ENCODE measurements at regions not wholly inside any gene's neighbourhood (a gene's known extent, or its start where the extent isn't known, plus 50 kb on each side); places are given as distances from the start of the nearest gene placed in this dataset.

DNA sequence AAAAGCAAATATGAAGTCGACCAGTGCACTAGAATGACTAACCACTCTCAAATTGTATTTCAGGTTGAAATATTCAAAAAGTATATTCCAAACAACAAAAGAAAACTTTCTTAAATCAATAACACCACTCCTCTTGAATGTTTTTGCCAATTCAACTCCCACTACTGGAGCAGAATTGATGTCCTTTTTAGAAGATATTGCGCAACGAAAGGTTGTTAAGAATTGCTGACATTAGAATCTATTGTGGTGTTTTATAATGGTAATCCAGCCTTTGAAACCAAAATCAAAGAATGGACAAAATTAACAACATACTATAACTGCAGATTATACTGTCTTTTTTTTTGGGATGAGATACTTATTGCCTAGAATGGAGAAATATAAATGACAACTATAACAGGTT lies 331.3 kb downstream of the GRXCR1 start:
- no peak for DNase-seq (ENCODE audit: low spot score)
- H3K4me3 ChIP-seq, result no peak overlapping the region
- H3K27ac ChIP-seq, result no peak overlapping the region
- TF ChIP-seq, protein P1, sequence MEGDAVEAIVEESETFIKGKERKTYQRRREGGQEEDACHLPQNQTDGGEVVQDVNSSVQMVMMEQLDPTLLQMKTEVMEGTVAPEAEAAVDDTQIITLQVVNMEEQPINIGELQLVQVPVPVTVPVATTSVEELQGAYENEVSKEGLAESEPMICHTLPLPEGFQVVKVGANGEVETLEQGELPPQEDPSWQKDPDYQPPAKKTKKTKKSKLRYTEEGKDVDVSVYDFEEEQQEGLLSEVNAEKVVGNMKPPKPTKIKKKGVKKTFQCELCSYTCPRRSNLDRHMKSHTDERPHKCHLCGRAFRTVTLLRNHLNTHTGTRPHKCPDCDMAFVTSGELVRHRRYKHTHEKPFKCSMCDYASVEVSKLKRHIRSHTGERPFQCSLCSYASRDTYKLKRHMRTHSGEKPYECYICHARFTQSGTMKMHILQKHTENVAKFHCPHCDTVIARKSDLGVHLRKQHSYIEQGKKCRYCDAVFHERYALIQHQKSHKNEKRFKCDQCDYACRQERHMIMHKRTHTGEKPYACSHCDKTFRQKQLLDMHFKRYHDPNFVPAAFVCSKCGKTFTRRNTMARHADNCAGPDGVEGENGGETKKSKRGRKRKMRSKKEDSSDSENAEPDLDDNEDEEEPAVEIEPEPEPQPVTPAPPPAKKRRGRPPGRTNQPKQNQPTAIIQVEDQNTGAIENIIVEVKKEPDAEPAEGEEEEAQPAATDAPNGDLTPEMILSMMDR (IDR thresholded peaks at IDR 0.05), result no peak

GRCh38 chr4:43224559-43224958 lies 332.0 kb downstream of the GRXCR1 start:
- H3K27ac ChIP-seq, result no peak overlapping the region
- no peak for DNase-seq (ENCODE audit: low spot score)
- no peak overlapping the region for H3K4me3 ChIP-seq
- TF ChIP-seq, protein P1 (IDR thresholded peaks at IDR 0.05), result no peak

- DNase-seq (ENCODE audit: low spot score), result no peak
- TF ChIP-seq, protein P1 (IDR thresholded peaks at IDR 0.05), result no peak
- Histone ChIP-seq H3K4me3 (no peak overlapping the region), H3K27ac (no peak overlapping the region)
These were observed 340.8 kb downstream of the GRXCR1 start for GRCh38 chr4:43233321-43233720.

DNA sequence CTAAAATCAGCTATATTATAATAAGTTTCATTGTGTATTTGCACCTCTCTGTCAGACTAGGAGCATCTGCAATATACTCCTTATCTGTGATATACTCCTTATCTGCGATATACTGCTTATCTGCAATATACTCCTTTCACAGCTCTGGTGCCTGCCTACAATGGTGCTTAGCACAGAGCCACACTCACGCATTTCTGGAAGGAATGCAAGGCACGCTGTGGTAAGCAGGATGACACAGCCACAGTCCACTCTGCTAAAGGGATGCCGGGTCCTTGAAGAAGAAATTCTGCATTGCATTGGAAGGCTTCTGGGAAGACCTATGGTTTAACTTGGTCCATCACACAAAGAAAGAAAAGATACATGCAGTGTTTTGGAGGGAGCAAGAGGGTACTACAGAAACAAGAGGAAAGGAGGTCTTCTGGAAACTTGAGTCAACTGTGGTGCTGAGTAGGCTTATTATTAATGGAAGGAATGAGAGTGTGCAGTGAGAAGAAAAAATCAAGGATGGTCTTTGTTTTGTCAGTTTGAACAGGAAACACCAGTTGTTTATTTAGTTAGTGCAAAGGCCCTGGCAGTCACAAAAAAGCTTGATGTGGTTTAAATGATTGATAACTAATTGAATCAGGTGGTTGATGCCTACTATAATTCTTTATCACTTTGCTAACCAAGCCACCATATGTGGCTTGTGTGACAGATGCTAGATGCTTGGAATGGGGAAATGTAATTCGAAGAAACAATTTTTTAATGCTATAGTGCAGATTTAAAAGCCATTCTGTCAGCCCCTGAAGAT lies 342.3 kb downstream of the GRXCR1 start:
- TF ChIP-seq, protein P1 (IDR thresholded peaks at IDR 0.05), result no peak
- H3K27ac ChIP-seq, result no peak overlapping the region
- no peak overlapping the region for H3K4me3 ChIP-seq
- DNase-seq (ENCODE audit: low spot score), result no peak

DNA sequence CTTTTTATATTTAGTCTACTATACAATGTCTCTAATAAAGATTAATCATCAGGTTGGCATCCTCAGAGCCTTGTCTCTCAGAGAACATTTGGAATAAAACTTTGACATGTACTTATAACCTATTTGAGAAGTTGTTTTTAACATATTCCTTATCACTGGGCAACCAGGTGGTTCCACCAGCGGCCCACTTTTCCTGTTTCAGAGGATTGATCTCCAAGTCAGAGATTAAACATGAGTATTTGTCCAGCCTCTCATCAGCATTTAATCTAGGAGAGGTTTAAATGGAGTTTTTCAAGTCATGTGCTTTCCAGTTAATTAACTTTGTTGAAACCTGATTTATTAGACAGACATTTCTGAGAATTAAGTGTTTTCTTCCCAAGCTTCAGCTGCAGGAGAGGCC lies 345.5 kb downstream of the GRXCR1 start:
- H3K27ac ChIP-seq, result no peak overlapping the region
- no peak overlapping the region for H3K4me3 ChIP-seq
- no peak for DNase-seq (ENCODE audit: low spot score)
- TF ChIP-seq, protein P1 (IDR thresholded peaks at IDR 0.05), result no peak

- H3K27ac ChIP-seq, result no peak overlapping the region
- DNase-seq (ENCODE audit: low spot score), result no peak
- TF ChIP-seq, protein P1 (IDR thresholded peaks at IDR 0.05), result no peak
- no peak overlapping the region for H3K4me3 ChIP-seq
These were observed 346.1 kb downstream of the GRXCR1 start for GRCh38 chr4:43238585-43238984.

DNA sequence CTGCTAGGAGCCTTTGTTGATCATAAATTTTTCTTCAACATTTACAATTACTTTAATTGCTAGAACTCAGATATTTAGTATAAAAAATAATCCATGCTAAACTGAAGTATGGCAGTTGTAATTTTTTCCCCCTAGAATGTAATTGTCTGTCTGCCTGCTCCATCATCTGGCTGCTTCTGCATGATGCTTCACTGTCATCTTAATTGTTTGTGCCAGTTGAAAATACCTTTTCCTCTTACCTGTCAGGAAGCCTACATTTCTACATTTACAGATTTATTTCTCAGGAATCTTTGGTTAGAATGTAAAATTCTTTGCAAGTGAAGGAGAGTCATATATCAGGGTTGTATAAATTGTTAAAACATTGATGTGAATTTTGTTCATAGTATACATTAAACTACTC lies 348.6 kb downstream of the GRXCR1 start:
- DNase-seq (ENCODE audit: low spot score), result no peak
- TF ChIP-seq, protein P1 (IDR thresholded peaks at IDR 0.05), result no peak
- H3K4me3 ChIP-seq, result no peak overlapping the region
- H3K27ac ChIP-seq, result no peak overlapping the region

Measured in coronary artery (tissue), 2 donors.